ENCODE measurements at regions not wholly inside any gene's neighbourhood (a gene's known extent, or its start where the extent isn't known, plus 50 kb on each side); places are given as distances from the start of the nearest gene placed in this dataset.
A peak's percentile ranks its signal among the peaks of the same experiment; 100 is the strongest.

- no peaks in the 10 kb centered on the region for H3K4me1 ChIP-seq (replicated peaks in 1 of 2)
- H3K27ac ChIP-seq = no peak overlapping the region
- no peak overlapping the region for H3K4me3 ChIP-seq
- no peak for ATAC-seq (replicated peaks in 6 of 8)
- in situ Hi-C loops (cut with MboI; ENCODE audit: low pct_unique_long_range_greater_than_20kb in 2 of 9, low sequenced_read_pairs in 9 of 9, unreplicated experiment in 9 of 9) = no loop called here
- WGBS, 10 experiments = 8 to 100% (median 67%) methylated on average over 1 to 3 of the region's 3 CpGs; no CpG with 5 or more reads in 1 of the 10 experiments
Observed at GRCh38 chr7:68556537-68556936, 1041.7 kb upstream of the AUTS2 start.

- WGBS, 10 experiments = 0 to 100% (median 73%) methylated on average over 1 of the region's 1 CpG; no CpG with 5 or more reads in 2 of the 10 experiments
- in situ Hi-C loops (cut with MboI; ENCODE audit: low pct_unique_long_range_greater_than_20kb in 2 of 9, low sequenced_read_pairs in 9 of 9, unreplicated experiment in 9 of 9) = no loop called here
- no peak for ATAC-seq (replicated peaks in 6 of 8)
- H3K4me1 ChIP-seq (replicated peaks in 1 of 2) = no peaks in the 10 kb centered on the region
- H3K4me3 ChIP-seq = no peak overlapping the region
- no peak overlapping the region for H3K27ac ChIP-seq
Observed at GRCh38 chr7:68559518-68559917, 1038.8 kb upstream of the AUTS2 start.

GRCh38 chr7:68562323-68562899 is 1035.9 kb upstream of the AUTS2 start:
- in situ Hi-C loops (cut with MboI; ENCODE audit: low pct_unique_long_range_greater_than_20kb in 2 of 9, low sequenced_read_pairs in 9 of 9, unreplicated experiment in 9 of 9) = no loop called here
- WGBS, 10 experiments = 3 to 100% (median 80%) methylated on average over 2 to 6 of the region's 6 CpGs
- H3K4me1 ChIP-seq (replicated peaks in 1 of 2) = no peaks in the 10 kb centered on the region
- no peak overlapping the region for H3K27ac ChIP-seq
- no peak overlapping the region for H3K4me3 ChIP-seq
- no peak for ATAC-seq (replicated peaks in 6 of 8)

GRCh38 chr7:68564306-68565135 is 1033.8 kb upstream of the AUTS2 start:
- H3K4me3 ChIP-seq = no peak overlapping the region
- ATAC-seq (replicated peaks in 6 of 8) = no peak
- H3K27ac ChIP-seq = no peak overlapping the region
- 8 to 100% (median 77%) methylated on average over 1 to 6 of the region's 6 CpGs for WGBS, 10 experiments
- no peaks in the 10 kb centered on the region for H3K4me1 ChIP-seq (replicated peaks in 1 of 2)
- in situ Hi-C loops (cut with MboI; ENCODE audit: low pct_unique_long_range_greater_than_20kb in 2 of 9, low sequenced_read_pairs in 9 of 9, unreplicated experiment in 9 of 9) = no loop called here

- H3K27ac ChIP-seq = no peak overlapping the region
- H3K4me3 ChIP-seq = no peak overlapping the region
- H3K4me1 ChIP-seq (replicated peaks in 1 of 2) = no peaks in the 10 kb centered on the region
- in situ Hi-C loops (cut with MboI; ENCODE audit: low pct_unique_long_range_greater_than_20kb in 2 of 9, low sequenced_read_pairs in 9 of 9, unreplicated experiment in 9 of 9) = no loop called here
- no peak for ATAC-seq (replicated peaks in 6 of 8)
Observed at GRCh38 chr7:68571286-68571685, 1027.0 kb upstream of the AUTS2 start.

- peak in 1 of 8 experiments; percentile 11 for ATAC-seq (replicated peaks in 6 of 8)
- in situ Hi-C loops (cut with MboI; ENCODE audit: low pct_unique_long_range_greater_than_20kb in 2 of 9, low sequenced_read_pairs in 9 of 9, unreplicated experiment in 9 of 9) = no loop called here
- 10 to 87% (median 83%) methylated on average over 1 to 9 of the region's 12 CpGs; no CpG with 5 or more reads in 1 of the 10 experiments for WGBS, 10 experiments
- no peak overlapping the region for H3K4me3 ChIP-seq
- H3K27ac ChIP-seq = no peak overlapping the region
- H3K4me1 ChIP-seq (replicated peaks in 1 of 2) = no peaks in the 10 kb centered on the region
Observed at GRCh38 chr7:68573271-68574005, 1024.8 kb upstream of the AUTS2 start.

GRCh38 chr7:68576366-68576765 is 1021.9 kb upstream of the AUTS2 start:
- Histone ChIP-seq H3K4me3 (no peak overlapping the region), H3K27ac (no peak overlapping the region), H3K4me1 (replicated peaks in 1 of 2) (no peaks in the 10 kb centered on the region)
- WGBS, 10 experiments = 0 to 100% (median 58%) methylated on average over 1 to 2 of the region's 2 CpGs; no CpG with 5 or more reads in 2 of the 10 experiments
- no peak for ATAC-seq (replicated peaks in 6 of 8)
- in situ Hi-C loops (cut with MboI; ENCODE audit: low pct_unique_long_range_greater_than_20kb in 2 of 9, low sequenced_read_pairs in 9 of 9, unreplicated experiment in 9 of 9) = no loop called here

- ATAC-seq (replicated peaks in 6 of 8) = no peak
- Histone ChIP-seq H3K27ac (no peak overlapping the region), H3K4me3 (no peak overlapping the region), H3K4me1 (replicated peaks in 1 of 2) (no peaks in the 10 kb centered on the region)
- in situ Hi-C loops (cut with MboI; ENCODE audit: low pct_unique_long_range_greater_than_20kb in 2 of 9, low sequenced_read_pairs in 9 of 9, unreplicated experiment in 9 of 9) = no loop called here
- 14 to 100% (median 92%) methylated on average over 1 of the region's 1 CpG; no CpG with 5 or more reads in 3 of the 10 experiments for WGBS, 10 experiments
Observed at GRCh38 chr7:68581417-68581816, 1016.9 kb upstream of the AUTS2 start.

- 17 to 100% (median 78%) methylated on average over 1 to 4 of the region's 4 CpGs; no CpG with 5 or more reads in 3 of the 10 experiments for WGBS, 10 experiments
- ATAC-seq (replicated peaks in 6 of 8) = no peak
- in situ Hi-C loops (cut with MboI; ENCODE audit: low pct_unique_long_range_greater_than_20kb in 2 of 9, low sequenced_read_pairs in 9 of 9, unreplicated experiment in 9 of 9) = no loop called here
- no peak overlapping the region for H3K4me3 ChIP-seq
- H3K27ac ChIP-seq = no peak overlapping the region
- H3K4me1 ChIP-seq (replicated peaks in 1 of 2) = no peaks in the 10 kb centered on the region
Observed at GRCh38 chr7:68587599-68587998, 1010.7 kb upstream of the AUTS2 start.

- Histone ChIP-seq H3K4me1 (replicated peaks in 1 of 2) (no peaks in the 10 kb centered on the region), H3K4me3 (no peak overlapping the region), H3K27ac (no peak overlapping the region)
- in situ Hi-C loops (cut with MboI; ENCODE audit: low pct_unique_long_range_greater_than_20kb in 2 of 9, low sequenced_read_pairs in 9 of 9, unreplicated experiment in 9 of 9) = no loop called here
- ATAC-seq (replicated peaks in 6 of 8) = no peak
- WGBS, 10 experiments = 0 to 100% (median 45%) methylated on average over 1 to 3 of the region's 4 CpGs; no CpG with 5 or more reads in 2 of the 10 experiments
Observed at GRCh38 chr7:68601826-68602225, 996.4 kb upstream of the AUTS2 start.

- no peaks in the 10 kb centered on the region for H3K4me1 ChIP-seq (replicated peaks in 1 of 2)
- in situ Hi-C loops (cut with MboI; ENCODE audit: low pct_unique_long_range_greater_than_20kb in 2 of 9, low sequenced_read_pairs in 9 of 9, unreplicated experiment in 9 of 9) = no loop called here
- 0 to 100% (median 50%) methylated on average over 1 of the region's 1 CpG; no CpG with 5 or more reads in 4 of the 10 experiments for WGBS, 10 experiments
Observed at GRCh38 chr7:68604541-68604940, 993.7 kb upstream of the AUTS2 start.

GRCh38 chr7:68610701-68611100 is 987.6 kb upstream of the AUTS2 start:
- in situ Hi-C loops (cut with MboI; ENCODE audit: low pct_unique_long_range_greater_than_20kb in 2 of 9, low sequenced_read_pairs in 9 of 9, unreplicated experiment in 9 of 9) = no loop called here
- WGBS, 10 experiments = 43 to 100% (median 80%) methylated on average over 1 of the region's 1 CpG; no CpG with 5 or more reads in 6 of the 10 experiments
- Histone ChIP-seq H3K4me3 (no peak overlapping the region), H3K27ac (no peak overlapping the region), H3K4me1 (replicated peaks in 1 of 2) (peaks cover 0 to 7% of the 10 kb centered on the region in 2 donors)
- peak in 1 of 8 experiments; percentile 30 for ATAC-seq (replicated peaks in 6 of 8)

More at GRCh38 chr7:68604541-68604940, 993.7 kb upstream of the AUTS2 start:
- no peak overlapping the region for H3K27ac ChIP-seq
- H3K4me3 ChIP-seq = no peak overlapping the region
- ATAC-seq (replicated peaks in 6 of 8) = no peak

- WGBS, 10 experiments = 0 to 100% (median 93%) methylated on average over 1 to 4 of the region's 6 CpGs; no CpG with 5 or more reads in 3 of the 10 experiments
- H3K27ac ChIP-seq = no peak overlapping the region
- peaks cover 0 to 7% of the 10 kb centered on the region in 2 donors for H3K4me1 ChIP-seq (replicated peaks in 1 of 2)
- no peak overlapping the region for H3K4me3 ChIP-seq
- in situ Hi-C loops (cut with MboI; ENCODE audit: low pct_unique_long_range_greater_than_20kb in 2 of 9, low sequenced_read_pairs in 9 of 9, unreplicated experiment in 9 of 9) = no loop called here
- ATAC-seq (replicated peaks in 6 of 8) = no peak
Observed at GRCh38 chr7:68613405-68613804, 984.9 kb upstream of the AUTS2 start.

Data from motor neuron (in vitro differentiated cells).